ENCODE measurements at regions not wholly inside any gene's neighbourhood (a gene's known extent, or its start where the extent isn't known, plus 50 kb on each side); places are given as distances from the start of the nearest gene placed in this dataset.
"Not testable (repeated sequence)": the region's sequence is repeated elsewhere in the genome, so short reads cannot be mapped to it uniquely, and the experiment has no call there.

DNA sequence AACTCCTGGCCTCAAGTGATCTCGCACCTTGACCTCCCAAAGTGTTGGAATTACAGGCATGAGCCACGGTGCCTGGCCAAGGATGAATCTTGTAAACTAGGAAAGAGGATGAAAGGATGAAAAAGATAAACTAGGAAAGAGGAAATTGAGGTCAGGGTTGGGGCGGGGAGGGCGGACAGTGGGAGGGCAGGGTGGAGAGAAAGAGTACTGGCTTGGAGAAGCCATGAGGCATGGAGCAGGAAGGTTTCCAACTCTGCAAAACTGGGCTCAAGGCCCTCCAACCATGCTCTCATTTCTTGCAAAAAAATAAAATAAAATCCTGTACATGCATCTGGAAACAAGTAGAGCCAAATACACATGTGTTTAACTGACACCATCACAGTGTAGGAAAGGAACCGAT, 256.6 kb upstream of the SGK1 start:
- no peak overlapping the region for H3K4me3 ChIP-seq
- TF ChIP-seq POLR2AphosphoS5 (IDR thresholded peaks at IDR 0.05): no peak
- TF ChIP-seq, protein P1, sequence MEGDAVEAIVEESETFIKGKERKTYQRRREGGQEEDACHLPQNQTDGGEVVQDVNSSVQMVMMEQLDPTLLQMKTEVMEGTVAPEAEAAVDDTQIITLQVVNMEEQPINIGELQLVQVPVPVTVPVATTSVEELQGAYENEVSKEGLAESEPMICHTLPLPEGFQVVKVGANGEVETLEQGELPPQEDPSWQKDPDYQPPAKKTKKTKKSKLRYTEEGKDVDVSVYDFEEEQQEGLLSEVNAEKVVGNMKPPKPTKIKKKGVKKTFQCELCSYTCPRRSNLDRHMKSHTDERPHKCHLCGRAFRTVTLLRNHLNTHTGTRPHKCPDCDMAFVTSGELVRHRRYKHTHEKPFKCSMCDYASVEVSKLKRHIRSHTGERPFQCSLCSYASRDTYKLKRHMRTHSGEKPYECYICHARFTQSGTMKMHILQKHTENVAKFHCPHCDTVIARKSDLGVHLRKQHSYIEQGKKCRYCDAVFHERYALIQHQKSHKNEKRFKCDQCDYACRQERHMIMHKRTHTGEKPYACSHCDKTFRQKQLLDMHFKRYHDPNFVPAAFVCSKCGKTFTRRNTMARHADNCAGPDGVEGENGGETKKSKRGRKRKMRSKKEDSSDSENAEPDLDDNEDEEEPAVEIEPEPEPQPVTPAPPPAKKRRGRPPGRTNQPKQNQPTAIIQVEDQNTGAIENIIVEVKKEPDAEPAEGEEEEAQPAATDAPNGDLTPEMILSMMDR (IDR thresholded peaks at IDR 0.05 in 8 of 11, conservative IDR thresholded peaks at IDR 0.05 in 3 of 11): no peak
- TF ChIP-seq POLR2A (IDR thresholded peaks at IDR 0.05): no peak
- WGBS, 5 donors: 47 to 64% (median 56%) methylated on average over 5 of the region's 5 CpGs
- H3K27ac ChIP-seq: no peak overlapping the region
- no peak for DNase-seq
- no peaks in the 10 kb centered on the region for H3K9me3 ChIP-seq
- intact Hi-C loops (cut with DNase I; ENCODE audit: low total_unique reads): no loop called here
- no peaks in the 10 kb centered on the region for H3K27me3 ChIP-seq (replicated peaks in 1 of 7)
- peaks cover 0 to 7% (median 2%) of the 10 kb centered on the region in 6 donors for H3K4me1 ChIP-seq
- no peaks in the 10 kb centered on the region for H3K36me3 ChIP-seq

DNA sequence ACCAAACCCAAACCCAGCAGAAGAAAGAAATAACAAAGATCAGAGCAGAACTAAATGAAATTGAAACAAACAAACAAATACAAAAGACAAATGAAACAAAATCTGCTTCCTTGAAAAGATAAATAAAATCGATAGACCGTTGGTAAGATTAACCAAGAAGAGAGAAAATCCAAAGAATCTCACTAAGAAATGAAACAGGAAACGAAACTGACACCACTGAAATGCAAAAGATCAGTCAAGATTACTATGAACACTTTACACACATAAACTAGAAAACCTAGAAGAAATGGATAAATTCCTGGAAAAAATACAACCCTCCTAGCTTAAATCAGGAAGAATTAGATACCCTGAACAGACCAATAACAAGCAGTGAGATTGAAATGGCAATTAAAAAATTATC, 252.1 kb upstream of the SGK1 start:
- H3K27me3 ChIP-seq (replicated peaks in 1 of 7); DNase-seq; intact Hi-C loops (cut with DNase I; ENCODE audit: low total_unique reads); H3K36me3 ChIP-seq; H3K4me3 ChIP-seq; H3K4me1 ChIP-seq; H3K27ac ChIP-seq; H3K9me3 ChIP-seq: not testable (repeated sequence)
- WGBS, 5 donors: 50 to 77% (median 64%) methylated on average over 3 of the region's 3 CpGs

DNA sequence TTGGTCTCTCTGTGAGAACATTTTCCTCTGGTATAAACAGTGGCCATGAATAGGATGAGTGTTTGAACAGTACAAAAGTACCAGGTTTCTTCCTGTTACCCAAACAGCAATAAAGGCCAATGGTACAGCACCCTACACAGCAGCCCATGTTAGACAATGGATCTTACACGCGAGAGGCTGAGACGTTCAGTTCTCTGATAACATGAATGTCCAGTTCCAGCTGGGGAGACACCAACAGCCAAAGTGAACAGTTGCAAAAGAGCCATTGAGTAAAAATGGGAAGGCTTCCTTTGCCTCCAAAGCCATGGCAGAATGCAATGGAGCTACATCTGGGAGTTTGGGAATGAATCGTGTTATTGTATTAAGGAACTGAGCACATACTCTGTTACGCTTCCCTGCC, 246.8 kb upstream of the SGK1 start:
- 87 to 94% (median 92%) methylated on average over 5 of the region's 5 CpGs for WGBS, 5 donors
- no peaks in the 10 kb centered on the region for H3K9me3 ChIP-seq
- H3K27ac ChIP-seq: no peak overlapping the region
- no peak overlapping the region for H3K4me3 ChIP-seq
- no peaks in the 10 kb centered on the region for H3K36me3 ChIP-seq
- H3K4me1 ChIP-seq: peaks cover 0 to 2% (median 0%) of the 10 kb centered on the region in 6 donors
- intact Hi-C loops (cut with DNase I; ENCODE audit: low total_unique reads): no loop called here
- no peaks in the 10 kb centered on the region for H3K27me3 ChIP-seq (replicated peaks in 1 of 7)
- TF ChIP-seq, protein P1 (IDR thresholded peaks at IDR 0.05 in 8 of 11, conservative IDR thresholded peaks at IDR 0.05 in 3 of 11): no peak
- TF ChIP-seq POLR2AphosphoS5 (IDR thresholded peaks at IDR 0.05): no peak
- no peak for TF ChIP-seq POLR2A (IDR thresholded peaks at IDR 0.05)
- DNase-seq: no peak

DNA sequence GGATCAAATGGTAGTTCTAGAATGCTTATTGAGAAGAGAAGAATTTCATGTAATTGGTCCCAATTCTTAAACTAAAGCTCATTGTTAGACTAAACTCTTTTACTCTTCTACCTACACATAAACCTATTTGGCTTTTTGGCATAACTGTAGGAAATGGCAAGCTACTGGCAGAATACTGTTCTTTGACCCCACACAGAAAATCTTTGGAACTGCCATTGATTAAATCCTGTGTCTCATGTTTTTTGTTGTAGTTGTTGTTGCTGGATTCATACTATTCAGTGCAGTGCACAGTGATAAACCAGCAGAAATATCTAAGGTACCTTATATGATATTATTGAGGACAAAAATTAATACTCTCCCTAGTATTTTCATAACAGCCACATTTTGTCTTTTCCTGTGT, 242.1 kb upstream of the SGK1 start:
- no peak for DNase-seq
- H3K4me3 ChIP-seq: no peak overlapping the region
- H3K9me3 ChIP-seq: no peaks in the 10 kb centered on the region

More for the DNA sequence above, 242.1 kb upstream of the SGK1 start:
- H3K4me1 ChIP-seq: no peaks in the 10 kb centered on the region
- H3K27ac ChIP-seq: no peak overlapping the region
- TF ChIP-seq, protein P1 (IDR thresholded peaks at IDR 0.05 in 8 of 11, conservative IDR thresholded peaks at IDR 0.05 in 3 of 11): no peak
- TF ChIP-seq POLR2AphosphoS5 (IDR thresholded peaks at IDR 0.05) (no peak), POLR2A (IDR thresholded peaks at IDR 0.05) (no peak)
- intact Hi-C loops (cut with DNase I; ENCODE audit: low total_unique reads): no loop called here
- no peaks in the 10 kb centered on the region for H3K27me3 ChIP-seq (replicated peaks in 1 of 7)
- H3K36me3 ChIP-seq: no peaks in the 10 kb centered on the region

Measured in spleen (tissue), 11 donors.